HCT116 (cell line): ENCODE measurements at regions not wholly inside any gene's neighbourhood (a gene's known extent, or its start where the extent isn't known, plus 50 kb on each side); places are given as distances from the start of the nearest gene placed in this dataset.

Experiments
- ATAC-seq: fragments of 200-7000 bp; cut with Tn5 transposase; 2 replicates; pipeline ENCODE4 v1.9.1; 2020; ENCODE audit warnings: mild to moderate bottlenecking, moderate library complexity
- BruUV-seq: library from RNA; stranded (reverse); fragments of 400-500 nt; replicated peaks from 2 replicates; lab custom pipeline; 2021; lab: Mats Ljungman, UMichigan
- CTCF ChIA-PET: fragments of 300-600 bp; sonication (Branson Sonifier 250); formaldehyde crosslinking; loops from one replicate; lab custom pipeline; 2021; ENCODE audit warnings: antibody characterized with exemption; lab: Charles Lee
- POLR2A ChIA-PET: fragments of 300-600, 350-600 bp; sonication (Branson Sonifier 250); formaldehyde crosslinking; loops from one replicate; lab custom pipeline; 2021; ENCODE audit warnings: antibody characterized with exemption; lab: Charles Lee
- RAD21 ChIA-PET, 2 experiments: fragments of 300-600 bp; sonication (Branson Sonifier 250); formaldehyde crosslinking; loops; one replicate each; lab custom pipeline; 2023; ENCODE audit warnings: low total read pairs in 2 of 2; ENCODE audit not compliant: uncharacterized antibody in 2 of 2, unreplicated experiment in 2 of 2, low non-redundant PET in 1 of 2; lab: Charles Lee
- DNase-seq: peaks from one replicate; pipeline ENCODE4 v3.0.0-alpha.2; 2010; ENCODE audit warnings: low read depth, low spot score
- H2AFZ ChIP-seq: fragments of 200-600 bp; shearing (Covaris generic), sonication (generic); 2 replicates; pipeline ENCODE4 v1.6.1; 2017; ENCODE audit warnings: low read depth, mixed run types, mixed read lengths, antibody characterized with exemption, low read length; ENCODE audit not compliant: poor library complexity, severe bottlenecking
- H3K27ac ChIP-seq: 2 replicates; pipeline ENCODE4 v1.5.1; 2012; ENCODE audit warnings: low read depth, low read length
- H3K27me3 ChIP-seq: fragments of 200-600 bp; sonication (generic); 2 replicates; pipeline ENCODE4 v1.6.1; 2016; ENCODE audit warnings: mixed run types, low read length, mixed read lengths; ENCODE audit not compliant: insufficient read depth
- H3K36me3 ChIP-seq, 2 experiments: fragments of 200-500 bp in 1 of 2; fragments of 200-600 bp in 1 of 2; sonication (Bioruptor generic) in 1 of 2; sonication (generic) in 1 of 2; 2 replicates each; pipeline versions ENCODE4 v1.5.1 to v1.6.1; 2014 to 2016; ENCODE audit warnings: low read length in 2 of 2, inconsistent platforms in 1 of 2, mixed read lengths in 1 of 2, mixed run types in 1 of 2; ENCODE audit not compliant: insufficient read depth in 2 of 2, control insufficient read depth in 1 of 2
- H3K4me1 ChIP-seq, 2 experiments: fragments of 200-600 bp in 1 of 2; sonication (generic) in 1 of 2; 2 replicates each; pipeline versions ENCODE4 v1.5.1 to v1.6.1; 2012 to 2017; ENCODE audit warnings: low read length in 2 of 2, inconsistent platforms in 1 of 2, mild to moderate bottlenecking in 1 of 2, mixed read lengths in 1 of 2, mixed run types in 1 of 2, moderate library complexity in 1 of 2; ENCODE audit not compliant: insufficient read depth in 2 of 2, control insufficient read depth in 1 of 2
- H3K4me2 ChIP-seq: fragments of 200-600 bp; sonication (generic); 2 replicates; pipeline ENCODE4 v1.6.1; 2017; ENCODE audit warnings: mixed run types, low read length, mixed read lengths
- H3K4me3 ChIP-seq, 2 experiments: fragments of 200-600 bp in 1 of 2; sonication (generic) in 1 of 2; replicated peaks in 1 of 2; 2 replicates each; pipeline ENCODE4 v1.5.1; 2011 to 2016; ENCODE audit warnings: low read length in 2 of 2, control low read depth in 1 of 2, low read depth in 1 of 2, mild to moderate bottlenecking in 1 of 2, mixed read lengths in 1 of 2, mixed run types in 1 of 2
- H3K79me2 ChIP-seq: fragments of 200-600 bp; sonication (generic); 2 replicates; pipeline ENCODE4 v1.6.1; 2017; ENCODE audit warnings: mild to moderate bottlenecking, mixed run types, low read length, moderate library complexity, mixed read lengths; ENCODE audit not compliant: insufficient read depth
- H3K9ac ChIP-seq: fragments of 200-600 bp; sonication (generic); 2 replicates; pipeline ENCODE4 v1.6.1; 2016; ENCODE audit warnings: low read length, mixed read lengths
- H3K9me2 ChIP-seq: fragments of 200-600 bp; sonication (generic), shearing (Covaris generic); 2 replicates; pipeline ENCODE4 v1.6.1; 2017; ENCODE audit warnings: mixed run types, mild to moderate bottlenecking, moderate library complexity; ENCODE audit not compliant: insufficient read depth
- H3K9me3 ChIP-seq, 2 experiments: fragments of 200-500 bp in 1 of 2; fragments of 200-600 bp in 1 of 2; sonication (Bioruptor generic) in 1 of 2; sonication (generic) in 1 of 2; 2 replicates each; pipeline ENCODE4 v1.6.1; 2014 to 2017; ENCODE audit warnings: low read length in 2 of 2, mixed read lengths in 2 of 2, inconsistent platforms in 1 of 2, low read depth in 1 of 2, mild to moderate bottlenecking in 1 of 2, mixed run types in 1 of 2, moderate library complexity in 1 of 2; ENCODE audit not compliant: control insufficient read depth in 1 of 2, insufficient read depth in 1 of 2
- H4K20me1 ChIP-seq: fragments of 200-600 bp; sonication (generic), shearing (Covaris generic); 2 replicates; pipeline ENCODE4 v1.6.1; 2017; ENCODE audit warnings: mixed run types, mild to moderate bottlenecking, moderate library complexity; ENCODE audit not compliant: insufficient read depth
- JUND ChIP-seq: IDR thresholded peaks from 2 replicates; pipeline ENCODE4 v1.6.1; 2012
- POLR2AphosphoS5 ChIP-seq: IDR thresholded peaks from 2 replicates; pipeline ENCODE4 v1.6.1; 2011; ENCODE audit warnings: mild to moderate bottlenecking, low read depth, low read length, moderate library complexity
- RAD21 ChIP-seq: IDR thresholded peaks from 2 replicates; pipeline ENCODE4 v1.6.1; 2012; ENCODE audit warnings: low read depth, mild to moderate bottlenecking
- SP1 ChIP-seq: IDR thresholded peaks from 2 replicates; pipeline ENCODE4 v1.6.1; 2012; ENCODE audit warnings: low read depth
- SRF ChIP-seq: IDR thresholded peaks from 2 replicates; pipeline ENCODE4 v1.6.1; 2012; ENCODE audit warnings: low read depth
- YY1 ChIP-seq: IDR thresholded peaks from 2 replicates; pipeline ENCODE4 v1.6.1; 2011; ENCODE audit warnings: low read length, low read depth, moderate library complexity, mild to moderate bottlenecking; ENCODE audit not compliant: insufficient replicate concordance; ENCODE audit errors: extremely low read depth
- ZFX ChIP-seq: fragments of 450-650 bp; IDR thresholded peaks from 2 replicates; pipeline ENCODE4 v1.6.1; 2017
- ZNF274 ChIP-seq: fragments of 200-500 bp; sonication (Bioruptor generic); IDR thresholded peaks from 2 replicates; pipeline ENCODE4 v1.6.1; 2014; ENCODE audit warnings: mild to moderate bottlenecking, low read depth, low read length, inconsistent platforms
- intact Hi-C: fragments of 100-400 bp; cut with micrococcal nuclease; formaldehyde crosslinking; loops from 2 replicates; pipeline ENCODE4 v1.10.0; 2022
- TF ChIP-seq, protein P1 (sequence below): IDR thresholded peaks from 2 replicates; pipeline ENCODE4 v1.6.1; 2011; ENCODE audit warnings: mild to moderate bottlenecking, low read length, moderate library complexity; ENCODE audit not compliant: insufficient replicate concordance; ENCODE audit errors: extremely low read depth
- TF ChIP-seq, protein P2 (sequence below), 3 experiments: fragments of 200-600 bp in 1 of 3; sonication (generic) in 1 of 3; IDR thresholded peaks in 2 of 3; conservative IDR thresholded peaks in 1 of 3; 2 replicates each; pipeline ENCODE4 v1.5.1; 2012 to 2017; ENCODE audit warnings: low read depth in 2 of 3, low read length in 2 of 3, antibody characterized with exemption in 1 of 3, borderline replicate concordance in 1 of 3, control low read depth in 1 of 3, mild to moderate bottlenecking in 1 of 3, mixed read lengths in 1 of 3, mixed run types in 1 of 3, moderate library complexity in 1 of 3; ENCODE audit not compliant: insufficient read depth in 1 of 3
- TF ChIP-seq, protein P3 (sequence below): IDR thresholded peaks from 2 replicates; pipeline ENCODE4 v1.6.1; 2012
- TF ChIP-seq, protein P4 (sequence below): IDR thresholded peaks from 2 replicates; pipeline ENCODE4 v1.6.1; 2012

DNA sequence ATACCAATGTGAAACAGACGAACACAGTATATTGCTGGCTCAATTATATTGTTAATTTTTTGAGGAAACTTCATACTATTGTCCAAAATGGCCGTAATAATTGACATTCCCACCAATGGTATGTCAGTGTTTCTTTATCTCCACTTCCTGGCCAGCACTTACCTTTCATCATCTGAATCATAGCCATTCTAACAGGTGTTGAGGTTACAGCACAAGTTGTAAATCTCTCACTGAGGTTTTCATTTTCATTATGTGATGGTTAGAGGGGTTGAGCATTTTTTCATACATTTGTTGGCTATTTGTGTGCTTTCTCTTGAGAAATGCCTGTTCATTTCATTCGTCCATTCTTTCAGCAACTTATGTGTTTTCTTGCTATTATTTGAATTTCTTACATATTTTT is 824.0 kb downstream of the UQCRFS1 start:
- H3K4me2 ChIP-seq: no peak overlapping the region
- H3K79me2 ChIP-seq: no peaks in the 10 kb centered on the region
- ATAC-seq (no peak), DNase-seq (no peak)
- H3K36me3 ChIP-seq: no peaks in the 10 kb centered on the region
- no TSS peak for BruUV-seq
- peaks cover 15 to 16% of the 10 kb centered on the region in 2 experiments; a peak in 2 of 4 replicates for H3K9me3 ChIP-seq
- RAD21 ChIA-PET: no interaction called here
- intact Hi-C loops: no loop called here
- H2AFZ ChIP-seq: no peak overlapping the region
- H3K4me3 ChIP-seq: no peak overlapping the region
- no peaks in the 10 kb centered on the region for H3K9me2 ChIP-seq
- no peak for TF ChIP-seq ZNF274
- TF ChIP-seq, protein P1, sequence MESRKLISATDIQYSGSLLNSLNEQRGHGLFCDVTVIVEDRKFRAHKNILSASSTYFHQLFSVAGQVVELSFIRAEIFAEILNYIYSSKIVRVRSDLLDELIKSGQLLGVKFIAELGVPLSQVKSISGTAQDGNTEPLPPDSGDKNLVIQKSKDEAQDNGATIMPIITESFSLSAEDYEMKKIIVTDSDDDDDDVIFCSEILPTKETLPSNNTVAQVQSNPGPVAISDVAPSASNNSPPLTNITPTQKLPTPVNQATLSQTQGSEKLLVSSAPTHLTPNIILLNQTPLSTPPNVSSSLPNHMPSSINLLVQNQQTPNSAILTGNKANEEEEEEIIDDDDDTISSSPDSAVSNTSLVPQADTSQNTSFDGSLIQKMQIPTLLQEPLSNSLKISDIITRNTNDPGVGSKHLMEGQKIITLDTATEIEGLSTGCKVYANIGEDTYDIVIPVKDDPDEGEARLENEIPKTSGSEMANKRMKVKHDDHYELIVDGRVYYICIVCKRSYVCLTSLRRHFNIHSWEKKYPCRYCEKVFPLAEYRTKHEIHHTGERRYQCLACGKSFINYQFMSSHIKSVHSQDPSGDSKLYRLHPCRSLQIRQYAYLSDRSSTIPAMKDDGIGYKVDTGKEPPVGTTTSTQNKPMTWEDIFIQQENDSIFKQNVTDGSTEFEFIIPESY: no peak
- TF ChIP-seq, protein P2, sequence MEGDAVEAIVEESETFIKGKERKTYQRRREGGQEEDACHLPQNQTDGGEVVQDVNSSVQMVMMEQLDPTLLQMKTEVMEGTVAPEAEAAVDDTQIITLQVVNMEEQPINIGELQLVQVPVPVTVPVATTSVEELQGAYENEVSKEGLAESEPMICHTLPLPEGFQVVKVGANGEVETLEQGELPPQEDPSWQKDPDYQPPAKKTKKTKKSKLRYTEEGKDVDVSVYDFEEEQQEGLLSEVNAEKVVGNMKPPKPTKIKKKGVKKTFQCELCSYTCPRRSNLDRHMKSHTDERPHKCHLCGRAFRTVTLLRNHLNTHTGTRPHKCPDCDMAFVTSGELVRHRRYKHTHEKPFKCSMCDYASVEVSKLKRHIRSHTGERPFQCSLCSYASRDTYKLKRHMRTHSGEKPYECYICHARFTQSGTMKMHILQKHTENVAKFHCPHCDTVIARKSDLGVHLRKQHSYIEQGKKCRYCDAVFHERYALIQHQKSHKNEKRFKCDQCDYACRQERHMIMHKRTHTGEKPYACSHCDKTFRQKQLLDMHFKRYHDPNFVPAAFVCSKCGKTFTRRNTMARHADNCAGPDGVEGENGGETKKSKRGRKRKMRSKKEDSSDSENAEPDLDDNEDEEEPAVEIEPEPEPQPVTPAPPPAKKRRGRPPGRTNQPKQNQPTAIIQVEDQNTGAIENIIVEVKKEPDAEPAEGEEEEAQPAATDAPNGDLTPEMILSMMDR (IDR thresholded peaks at IDR 0.05 in 2 of 3, conservative IDR thresholded peaks at IDR 0.05 in 1 of 3; ENCODE audit: borderline replicate concordance in 1 of 3, insufficient read depth in 1 of 3, low read depth in 2 of 3, low read length in 2 of 3): no peak
- TF ChIP-seq SP1: no peak
- no peak overlapping the region for H3K27ac ChIP-seq
- POLR2A ChIA-PET: no interaction called here
- CTCF ChIA-PET: no interaction called here
- no peak overlapping the region for H3K9ac ChIP-seq
- no peaks in the 10 kb centered on the region for H3K27me3 ChIP-seq
- no peaks in the 10 kb centered on the region for H4K20me1 ChIP-seq
- no peaks in the 10 kb centered on the region for H3K4me1 ChIP-seq

DNA sequence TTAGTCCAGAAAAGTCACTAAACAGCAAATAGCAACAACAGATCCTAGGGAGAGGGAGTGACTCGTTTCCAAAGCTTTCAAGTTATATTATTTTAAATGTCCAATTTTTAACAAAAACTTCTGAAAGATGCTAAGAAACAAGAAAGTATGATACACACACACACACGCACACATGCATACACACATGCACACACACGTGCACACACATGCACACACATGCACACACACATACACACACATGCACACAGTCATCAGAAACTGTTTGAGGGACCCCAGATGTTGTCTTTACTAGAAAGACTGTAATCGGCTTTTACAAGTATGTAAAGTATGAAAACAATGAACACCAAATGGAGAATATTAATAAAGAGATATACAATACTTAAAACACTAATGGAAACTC is 825.4 kb downstream of the UQCRFS1 start:
- no peaks in the 10 kb centered on the region for H3K79me2 ChIP-seq
- BruUV-seq: no TSS peak
- no peaks in the 10 kb centered on the region for H4K20me1 ChIP-seq
- no peaks in the 10 kb centered on the region for H3K9me2 ChIP-seq
- no peak for DNase-seq
- no peak for TF ChIP-seq RAD21
- TF ChIP-seq SRF: no peak
- TF ChIP-seq, protein P3, sequence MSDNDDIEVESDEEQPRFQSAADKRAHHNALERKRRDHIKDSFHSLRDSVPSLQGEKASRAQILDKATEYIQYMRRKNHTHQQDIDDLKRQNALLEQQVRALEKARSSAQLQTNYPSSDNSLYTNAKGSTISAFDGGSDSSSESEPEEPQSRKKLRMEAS: no peak
- no peak for TF ChIP-seq SP1
- no peak for TF ChIP-seq JUND
- TF ChIP-seq, protein P4, sequence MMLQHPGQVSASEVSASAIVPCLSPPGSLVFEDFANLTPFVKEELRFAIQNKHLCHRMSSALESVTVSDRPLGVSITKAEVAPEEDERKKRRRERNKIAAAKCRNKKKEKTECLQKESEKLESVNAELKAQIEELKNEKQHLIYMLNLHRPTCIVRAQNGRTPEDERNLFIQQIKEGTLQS: no peak
- TF ChIP-seq POLR2AphosphoS5: no peak
- TF ChIP-seq, protein P1: no peak
- TF ChIP-seq ZFX: no peak
- no peak for TF ChIP-seq YY1
- TF ChIP-seq, all 23 proteins: peak for 0
- intact Hi-C loops: no loop called here
- RAD21 ChIA-PET: no interaction called here
- no peaks in the 10 kb centered on the region for H3K27me3 ChIP-seq
- H3K9me3 ChIP-seq: peaks cover 14 to 23% of the 10 kb centered on the region in 2 experiments; a peak in 2 of 4 replicates
- H3K9ac ChIP-seq: no peak overlapping the region
- no peaks in the 10 kb centered on the region for H3K4me1 ChIP-seq
- no peak overlapping the region for H2AFZ ChIP-seq
- H3K27ac ChIP-seq: no peak overlapping the region
- POLR2A ChIA-PET: no interaction called here
- CTCF ChIA-PET: no interaction called here
- no peak overlapping the region for H3K4me2 ChIP-seq
- H3K36me3 ChIP-seq: no peaks in the 10 kb centered on the region
- ATAC-seq: no peak
- no peak overlapping the region for H3K4me3 ChIP-seq
